LHCN-M2 (cell line): ENCODE measurements at regions not wholly inside any gene's neighbourhood (a gene's known extent, or its start where the extent isn't known, plus 50 kb on each side); places are given as distances from the start of the nearest gene placed in this dataset.

ENCODE experiments used
- DNase-seq: peaks from one replicate; pipeline ENCODE4 v3.0.0-alpha.2; 2012; ENCODE audit warnings: low read depth

DNA sequence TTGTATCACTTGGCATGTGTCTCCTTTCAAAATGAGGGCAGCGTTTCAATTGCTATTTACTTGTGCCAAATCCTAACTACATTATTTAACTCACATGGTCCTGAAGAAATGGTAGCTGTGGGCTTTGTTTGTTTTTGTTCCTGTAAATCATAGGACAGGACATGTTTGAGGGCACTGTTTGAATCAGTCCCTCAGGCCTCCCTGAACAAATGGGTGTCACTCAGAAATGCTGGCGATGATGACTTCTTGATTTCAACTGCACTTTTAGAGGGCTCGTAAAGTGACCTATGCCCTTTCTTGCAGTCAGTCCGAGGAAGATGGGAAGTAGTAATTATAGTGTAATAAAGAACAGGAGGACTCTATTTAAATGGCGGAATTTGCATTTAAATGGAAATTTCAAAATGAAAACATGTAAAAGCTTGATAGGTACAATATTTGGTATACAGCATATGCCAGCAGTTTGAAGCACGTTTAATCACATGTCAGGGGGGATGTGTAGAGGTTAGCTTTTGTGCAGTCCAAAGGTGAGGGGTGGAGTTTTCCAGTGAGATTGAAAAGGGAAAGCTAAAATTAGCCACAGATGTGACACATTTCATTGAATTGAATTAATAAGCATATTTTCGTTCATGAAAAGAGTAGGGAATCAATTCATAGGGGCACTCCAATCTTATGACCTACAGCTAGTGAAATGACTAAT, 1958.7 kb upstream of the IGFBP7 start:
- DNase-seq, result no peak

DNA sequence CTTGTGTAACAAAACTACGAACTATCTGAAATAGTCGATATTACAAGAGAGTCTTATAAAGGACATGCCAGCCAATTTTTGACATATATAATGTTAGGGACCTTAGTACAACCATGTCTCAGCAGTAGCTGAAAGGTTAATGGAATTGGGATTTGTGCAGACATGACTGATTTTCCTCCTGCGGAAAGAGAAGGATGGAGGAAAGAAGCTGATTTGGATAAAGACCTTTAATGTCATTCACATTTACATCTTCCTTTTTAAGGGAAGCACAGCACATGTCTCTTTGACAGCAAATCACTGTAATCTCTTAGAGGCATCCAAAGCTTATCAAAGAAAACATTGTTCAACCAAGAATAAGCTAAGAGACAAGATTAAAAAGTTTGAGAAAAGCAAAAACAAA, 1976.2 kb upstream of the IGFBP7 start:
- DNase-seq, result no peak

DNA sequence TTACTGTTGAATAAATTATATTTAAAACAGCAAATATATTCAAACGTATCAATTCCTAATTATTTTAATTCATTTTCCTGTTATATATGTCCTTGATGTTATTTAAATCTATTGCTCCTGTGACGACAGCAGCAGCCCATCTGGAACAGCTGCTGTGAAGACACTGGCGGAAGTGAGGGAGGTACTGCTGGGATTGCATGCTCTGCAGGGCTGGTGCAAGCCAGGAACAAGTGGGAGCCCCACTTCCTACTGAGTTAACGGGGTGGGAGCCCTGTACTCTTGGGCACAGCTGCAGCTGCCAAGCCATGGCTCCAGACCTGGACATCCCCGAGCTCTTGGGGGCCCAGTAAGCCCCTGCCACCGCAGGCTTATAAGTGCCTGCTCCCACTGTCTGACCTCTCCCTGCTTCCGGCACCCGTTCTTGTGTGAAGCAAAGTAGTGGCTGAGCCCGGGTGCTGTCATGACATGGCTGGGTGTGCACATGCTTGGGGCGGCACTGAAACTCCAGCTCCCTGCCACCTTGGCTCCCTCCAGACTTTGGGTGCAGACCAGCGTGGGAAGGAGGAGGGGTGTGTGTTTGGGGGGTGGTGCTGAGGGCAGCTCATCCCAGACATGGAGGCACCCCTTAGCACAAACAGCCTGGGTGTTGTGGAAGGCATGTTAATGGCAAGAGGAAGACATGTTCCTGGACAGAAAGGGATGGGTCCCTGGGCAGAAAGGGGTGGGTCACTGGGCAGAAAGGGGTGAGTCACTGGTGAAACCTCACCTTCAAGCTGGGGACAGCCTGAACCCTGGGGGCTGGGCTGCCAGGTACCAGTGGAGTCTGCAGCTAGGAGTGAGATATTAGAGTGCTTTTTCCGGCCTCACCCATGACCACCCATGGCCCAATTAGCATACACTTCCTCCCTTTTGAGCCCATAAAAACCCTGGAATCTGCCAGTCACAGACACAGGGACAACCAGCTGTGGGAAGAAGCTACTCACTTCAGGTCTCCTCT, 1981.3 kb upstream of the IGFBP7 start:
- DNase-seq, result no peak

DNA sequence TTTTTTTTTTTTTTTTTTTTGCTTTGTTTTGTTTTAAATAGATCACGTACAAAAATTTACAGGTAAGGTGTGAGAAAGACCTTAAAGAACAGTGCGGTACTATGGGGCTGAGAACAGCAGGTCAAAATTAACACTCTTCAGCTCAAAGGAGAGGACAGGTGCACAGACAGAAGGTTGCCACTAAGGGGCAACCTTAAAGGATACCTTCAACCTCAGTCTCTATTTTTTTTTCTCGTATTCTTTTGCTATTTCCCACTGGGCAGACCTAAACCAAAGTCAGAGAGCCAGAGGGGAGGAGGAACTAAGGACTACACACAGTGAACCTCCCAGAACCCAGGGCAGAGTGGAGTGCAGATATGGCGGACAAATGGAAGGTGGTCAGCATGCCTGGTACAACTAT, 1984.3 kb upstream of the IGFBP7 start:
- no peak for DNase-seq

DNA sequence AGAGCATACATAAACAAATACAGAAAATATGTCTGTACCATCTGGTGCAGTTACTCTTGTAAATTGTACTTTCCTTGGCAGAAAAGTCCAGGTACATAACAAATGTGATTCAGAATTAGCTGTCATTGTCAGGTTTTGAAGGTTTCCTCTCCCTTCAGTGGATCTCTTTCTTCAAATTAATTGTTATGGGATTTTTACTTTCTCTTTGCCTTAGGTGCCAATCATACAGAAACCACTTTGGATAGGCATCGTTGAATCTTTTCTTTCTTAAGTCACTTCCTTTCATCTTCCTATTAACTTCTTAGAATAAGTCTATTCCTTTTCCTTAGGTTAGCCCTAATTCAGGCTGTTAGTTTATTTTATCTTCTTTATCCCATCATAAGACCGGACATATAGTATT, 1992.1 kb upstream of the IGFBP7 start:
- DNase-seq, result no peak

DNA sequence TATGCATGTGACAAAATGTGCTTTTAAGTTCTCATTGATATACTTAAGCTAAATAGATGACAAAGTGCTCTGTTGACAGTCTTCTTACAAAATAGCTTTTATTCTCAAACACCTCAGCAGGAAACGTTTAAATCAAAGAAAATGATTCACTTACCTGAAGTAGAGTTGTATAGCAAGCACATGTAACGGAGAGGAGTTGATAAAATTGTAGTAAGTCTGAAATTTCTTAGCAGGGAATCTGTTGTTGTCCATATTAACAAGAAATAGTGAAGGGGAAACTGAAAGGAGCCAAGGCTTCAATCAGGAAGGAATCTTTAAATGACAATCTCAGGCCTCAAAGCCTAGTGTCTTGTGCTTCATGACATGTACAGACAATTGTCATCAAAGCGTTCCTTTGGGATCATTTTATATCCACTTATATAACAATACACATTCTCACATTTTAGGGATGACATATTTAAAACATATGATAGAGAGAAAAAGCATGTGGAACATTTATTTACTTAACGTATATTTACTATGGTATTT, 2010.2 kb upstream of the IGFBP7 start:
- no peak for DNase-seq

DNA sequence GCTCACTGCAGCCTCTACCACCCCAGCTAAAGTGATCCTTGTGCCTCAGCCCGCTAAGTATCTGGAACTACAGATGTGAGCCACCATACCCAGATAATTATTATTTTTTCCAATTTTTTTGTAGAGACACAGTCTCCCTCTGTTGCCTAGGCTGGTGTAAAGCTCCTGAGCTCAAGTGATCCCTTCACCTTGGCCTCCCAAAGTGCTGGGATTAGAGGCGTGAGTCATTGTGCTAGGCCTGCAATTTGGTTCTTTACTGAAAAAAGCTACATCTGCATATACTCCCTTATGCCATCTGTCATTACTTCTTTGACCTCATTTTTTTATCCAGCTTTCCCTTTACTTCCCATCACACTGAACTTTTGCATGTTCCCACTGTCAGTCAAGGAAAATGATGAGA, 2012.4 kb upstream of the IGFBP7 start:
- no peak for DNase-seq

DNA sequence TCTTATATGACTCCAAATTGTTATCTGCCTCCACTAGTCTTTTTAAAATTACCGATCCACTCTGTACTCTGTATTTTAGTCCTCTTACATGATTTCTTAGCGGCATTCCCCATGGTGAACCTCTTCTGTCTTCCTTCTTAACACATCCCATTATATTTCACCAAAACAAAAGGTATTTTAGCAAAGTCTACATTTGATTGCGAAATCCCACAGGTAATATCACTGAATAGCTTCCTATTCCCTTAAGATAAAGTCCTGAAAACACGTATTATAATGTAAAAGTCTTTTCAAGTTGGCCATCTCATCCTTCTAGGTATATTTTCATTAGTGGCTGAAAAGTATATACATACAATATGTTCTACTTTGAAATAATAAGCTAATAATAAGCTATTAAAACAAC, 2016.0 kb upstream of the IGFBP7 start:
- no peak for DNase-seq

DNA sequence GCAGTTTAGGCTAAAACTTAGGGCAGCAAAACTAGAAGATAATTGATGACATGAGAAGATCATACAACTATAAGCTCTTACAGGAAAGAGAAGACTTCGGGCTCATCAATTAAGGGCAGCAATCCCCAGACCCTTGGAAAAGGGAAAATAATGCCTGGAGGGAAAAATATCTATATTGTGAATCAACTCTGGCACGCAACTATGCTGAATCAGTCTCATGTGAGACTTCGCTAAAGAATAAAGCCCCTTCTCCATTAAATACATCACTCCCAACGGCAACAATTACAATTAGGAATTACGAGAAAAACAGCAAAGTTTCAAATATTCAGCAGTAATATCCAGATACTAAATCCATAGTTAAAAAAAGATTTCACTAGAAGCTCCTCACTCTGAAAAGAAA, 2016.8 kb upstream of the IGFBP7 start:
- DNase-seq, result no peak

DNA sequence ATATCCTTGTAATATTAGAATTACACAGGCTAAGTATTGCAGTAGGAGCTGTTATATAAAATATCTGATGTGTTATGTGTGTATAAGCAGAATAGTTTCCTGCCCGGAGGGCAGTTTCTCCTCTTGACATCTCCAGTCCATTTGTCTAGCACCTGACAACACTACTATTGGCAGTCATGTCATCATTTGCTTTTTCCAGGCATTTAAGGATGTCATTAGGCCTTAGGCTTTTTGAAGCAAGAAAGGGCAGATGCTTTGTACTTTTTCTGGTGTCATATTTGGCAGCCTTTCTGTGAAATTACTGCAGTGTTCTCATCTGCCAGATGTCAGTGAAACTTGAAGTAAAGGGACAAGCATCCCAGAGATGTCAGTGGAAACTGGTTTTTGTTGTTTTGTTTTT, 2017.6 kb upstream of the IGFBP7 start:
- no peak for DNase-seq

DNA sequence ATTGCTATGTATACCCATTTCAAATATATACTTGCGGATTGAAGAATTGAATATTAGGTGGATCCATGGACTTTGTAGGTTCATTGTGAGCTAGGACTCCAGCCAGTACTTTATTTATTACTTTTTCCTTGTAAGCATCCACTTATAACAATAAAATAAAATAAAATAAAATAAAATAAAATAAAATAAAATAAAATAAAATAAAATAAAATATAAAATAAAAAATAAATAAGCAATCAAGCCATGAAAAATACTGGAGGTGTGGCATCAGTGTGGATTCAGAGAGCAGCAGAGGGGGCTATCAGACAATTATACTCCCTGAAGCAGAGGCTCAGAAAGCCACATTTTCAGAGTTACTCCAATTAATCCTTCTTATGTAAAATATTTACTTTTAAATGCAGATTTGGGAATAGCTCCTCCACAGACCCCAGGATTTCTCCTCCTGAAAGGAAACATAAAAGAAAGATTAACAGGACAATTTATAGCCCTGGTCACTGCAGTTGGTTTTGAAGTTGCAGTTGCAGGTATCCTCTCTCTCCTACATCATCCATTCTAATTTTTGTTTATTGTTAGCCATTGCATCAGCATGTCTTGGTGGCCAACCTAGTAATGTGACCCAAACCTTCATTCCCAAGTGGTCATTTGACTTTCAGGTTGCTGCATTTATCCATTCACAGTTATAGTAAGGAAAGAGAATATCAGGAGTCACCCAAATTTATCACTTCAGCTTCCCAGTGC, 2025.2 kb upstream of the IGFBP7 start:
- no peak for DNase-seq

DNA sequence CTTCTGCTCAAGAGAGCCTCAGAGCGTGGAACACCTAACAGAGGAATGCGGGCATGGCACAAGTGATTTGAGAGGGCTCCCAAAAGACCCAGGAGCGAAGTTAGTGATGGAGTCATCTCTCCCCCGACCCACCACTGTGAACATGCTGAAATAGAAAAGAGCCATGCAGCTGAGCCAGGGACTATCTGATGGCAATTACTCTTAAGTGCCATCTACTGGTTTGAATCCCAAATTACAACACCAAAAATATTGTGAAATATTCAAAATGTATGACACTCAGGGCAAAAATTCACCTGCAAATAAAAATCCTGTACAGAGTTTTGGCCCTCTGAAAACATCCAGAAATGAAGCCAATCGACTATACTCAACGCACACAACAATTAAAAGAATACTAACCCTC, 2038.9 kb upstream of the ADGRL3 start:
- no peak for DNase-seq

DNA sequence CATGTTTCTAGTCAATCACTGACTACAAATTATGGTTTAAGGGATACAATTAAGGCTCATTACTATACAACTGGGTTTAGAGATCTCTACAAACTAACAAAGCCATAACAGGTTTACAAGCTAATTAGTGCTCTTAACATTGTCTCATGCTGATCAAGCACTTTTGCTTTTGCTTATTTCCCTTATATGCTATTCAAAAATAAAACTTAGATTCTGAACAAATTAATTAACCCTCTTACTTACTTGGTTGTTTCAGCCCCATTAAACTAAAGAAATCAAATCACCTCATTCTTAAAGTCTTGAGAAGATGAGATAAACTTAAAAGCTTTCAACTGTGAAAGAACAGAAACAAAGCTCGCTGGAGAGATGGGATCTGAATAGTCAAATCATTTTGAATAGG, 2024.5 kb upstream of the ADGRL3 start:
- no peak for DNase-seq

DNA sequence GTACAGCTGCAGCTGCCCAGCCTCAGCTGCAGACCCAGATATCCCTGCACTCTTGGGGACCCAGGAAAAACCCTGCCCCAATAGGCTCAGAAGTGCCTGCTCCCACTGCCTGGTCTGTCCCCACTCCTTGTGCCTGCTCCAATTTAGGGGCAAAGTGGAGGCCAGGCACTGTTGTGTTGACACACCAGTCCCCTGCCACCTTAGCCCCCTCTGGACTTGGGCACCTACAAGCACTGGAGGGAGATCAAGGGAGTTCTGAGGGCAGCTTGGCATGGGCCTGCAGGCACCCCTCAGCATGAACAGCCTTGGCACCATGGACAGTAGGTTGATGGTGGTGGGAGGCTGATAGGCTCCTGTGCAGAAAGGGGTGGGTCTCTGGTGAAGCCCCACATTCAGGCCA, 2020.8 kb upstream of the ADGRL3 start:
- DNase-seq, result no peak

DNA sequence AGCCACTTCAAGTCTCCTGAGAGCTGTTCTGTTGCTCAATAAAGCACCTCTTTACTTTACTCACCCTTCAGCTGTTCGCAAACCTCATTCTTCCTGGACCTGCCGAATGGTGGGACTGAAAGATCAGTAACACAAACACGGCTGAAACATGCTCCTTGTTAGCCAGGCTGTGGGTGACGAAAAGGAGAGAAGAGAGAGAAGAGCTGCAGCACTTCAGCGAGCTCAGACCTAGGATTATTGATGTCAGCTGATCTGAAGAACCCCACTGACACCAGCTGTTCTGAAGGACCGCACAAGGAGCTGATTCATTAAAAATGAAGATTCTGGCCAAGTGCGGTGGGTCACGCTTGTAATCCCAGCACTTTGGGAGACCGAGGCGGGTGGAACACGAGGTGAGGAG, 2020.0 kb upstream of the ADGRL3 start:
- no peak for DNase-seq

DNA sequence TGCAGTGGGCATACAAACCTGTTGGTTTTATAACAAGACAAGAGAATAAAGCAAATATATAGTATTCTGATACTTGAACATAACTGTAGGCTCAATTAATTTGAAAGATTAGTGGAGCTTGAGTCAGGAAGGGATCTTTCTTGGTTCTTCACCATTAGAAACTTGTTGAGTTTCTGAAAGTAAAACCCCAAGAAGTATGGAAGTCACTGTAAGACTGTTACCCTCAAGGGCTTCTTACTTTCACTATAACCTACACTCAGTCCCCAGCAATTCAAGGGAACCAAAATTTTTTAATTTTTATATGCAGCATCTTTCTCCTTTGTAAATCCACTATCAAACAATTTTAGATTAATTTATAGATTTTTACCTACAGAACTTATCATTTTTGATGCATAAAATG, 2019.2 kb upstream of the ADGRL3 start:
- DNase-seq, result no peak

DNA sequence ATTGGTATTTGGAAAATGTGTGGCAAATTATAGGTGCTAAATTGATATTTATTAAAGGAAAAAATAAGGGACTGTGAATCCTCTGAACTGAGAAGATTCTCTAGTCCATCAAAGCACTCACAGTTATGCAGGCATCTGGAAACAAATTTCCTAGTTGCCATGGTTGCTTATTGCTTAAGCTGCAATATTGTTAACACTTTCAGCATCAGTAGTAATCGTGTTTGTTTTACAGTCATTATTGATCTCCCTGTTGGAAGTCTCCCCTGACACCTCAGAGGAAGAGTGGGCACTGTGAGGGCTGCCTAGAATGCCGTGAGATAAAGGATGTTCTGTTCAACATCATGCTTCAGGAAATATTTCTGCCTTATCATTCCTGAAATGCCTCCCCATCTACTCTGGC, 2004.3 kb upstream of the ADGRL3 start:
- DNase-seq, result no peak

DNA sequence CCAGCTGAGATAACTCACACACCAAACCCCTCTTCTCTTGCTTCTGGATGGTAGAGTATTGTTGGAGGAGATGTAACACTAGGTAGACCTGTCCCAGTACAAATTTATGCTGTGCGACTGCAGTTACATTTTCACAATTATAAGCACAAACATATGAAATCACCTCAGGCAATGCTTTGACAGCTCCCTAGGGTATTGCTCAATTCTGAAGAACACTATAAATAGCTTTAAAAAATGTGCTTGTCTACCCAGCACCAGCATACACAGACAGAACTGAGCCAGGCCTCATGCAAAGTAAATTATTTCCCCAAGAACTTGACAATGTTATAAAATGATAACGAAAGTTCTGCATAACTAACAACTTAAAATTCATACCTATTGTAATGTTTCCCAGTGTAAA, 1999.1 kb upstream of the ADGRL3 start:
- DNase-seq, result peak; percentile 0

DNA sequence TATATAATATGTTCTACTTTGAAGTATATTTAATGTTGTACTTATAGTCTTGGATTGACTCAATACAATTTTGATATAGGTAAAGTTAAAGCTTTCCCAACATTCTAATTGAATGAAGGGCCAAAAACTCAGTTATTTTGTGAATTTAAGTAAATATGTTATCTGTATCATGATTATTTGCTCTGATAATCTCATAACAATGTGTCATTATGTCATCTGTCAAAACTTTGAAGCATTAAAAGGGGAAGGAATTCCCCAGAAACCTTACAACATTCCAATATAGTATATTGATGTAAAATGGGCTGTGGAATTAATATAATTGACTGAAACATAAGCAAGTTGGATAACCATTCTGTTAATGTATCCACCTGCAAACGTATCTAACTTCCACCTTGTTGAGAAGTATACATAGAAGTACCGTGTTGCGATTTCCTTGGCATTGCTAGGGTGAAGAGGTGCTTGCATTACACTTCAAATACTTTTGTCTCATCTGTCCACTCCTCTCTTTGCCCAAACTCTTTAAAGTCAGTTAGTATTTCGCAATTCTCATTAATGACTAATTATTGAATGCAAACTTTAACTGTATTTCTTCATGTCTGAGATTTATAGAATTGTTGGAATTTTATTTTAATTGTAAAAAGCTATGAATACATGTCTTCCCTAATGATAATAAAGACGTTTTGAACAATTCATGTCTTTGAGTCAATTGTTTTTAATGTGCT, 1982.1 kb upstream of the ADGRL3 start:
- no peak for DNase-seq

DNA sequence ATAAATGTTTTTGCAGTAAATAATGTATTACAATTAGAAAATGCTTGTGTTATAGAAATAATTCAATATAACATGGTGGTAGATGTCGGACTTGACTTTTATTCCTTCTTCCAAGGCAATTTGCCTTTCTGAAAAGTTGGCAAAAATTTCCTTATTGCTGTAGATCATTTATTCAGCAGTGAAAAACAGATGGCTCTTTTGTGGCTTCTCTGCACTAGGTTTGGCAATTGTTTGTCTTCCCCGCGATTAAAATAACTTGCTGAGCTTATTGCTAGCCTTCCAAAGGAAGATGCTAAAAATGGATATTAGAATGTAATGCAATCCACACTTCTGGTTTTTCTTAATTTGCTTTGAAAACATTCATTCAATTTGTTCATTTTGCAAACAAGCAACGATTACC, 1977.9 kb upstream of the ADGRL3 start:
- DNase-seq, result no peak

DNA sequence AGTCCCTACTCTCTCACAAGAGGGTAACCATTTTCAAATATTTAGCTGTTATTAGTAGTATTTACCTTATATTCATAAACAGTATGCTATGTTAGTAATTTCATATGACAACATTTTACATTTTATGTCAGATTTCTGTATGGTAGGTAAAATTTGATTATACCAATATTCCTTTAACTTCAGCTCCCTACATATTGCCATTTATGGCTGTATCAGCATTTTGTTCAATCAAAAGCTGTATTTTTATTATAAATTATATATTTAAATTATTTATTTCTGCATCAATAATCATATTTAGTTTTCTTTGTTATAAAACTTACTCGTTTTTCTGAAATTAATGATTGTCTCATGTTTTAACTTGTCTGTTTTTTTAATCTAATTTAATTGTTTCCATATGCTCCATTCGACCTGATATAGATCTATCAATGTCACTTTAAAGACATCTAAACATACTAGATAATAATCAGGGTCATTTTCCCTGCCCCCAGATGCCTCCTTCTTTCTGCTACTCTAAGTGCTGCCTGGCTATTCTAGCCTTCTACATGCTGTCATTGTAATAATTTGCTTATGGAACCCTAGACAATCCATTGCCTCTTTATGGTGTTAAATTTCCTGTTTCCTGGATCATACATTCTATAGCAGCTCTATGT, 1976.7 kb upstream of the ADGRL3 start:
- DNase-seq, result no peak
